ENCODE measurements at regions not wholly inside any gene's neighbourhood (a gene's known extent, or its start where the extent isn't known, plus 50 kb on each side); places are given as distances from the start of the nearest gene placed in this dataset.

DNA sequence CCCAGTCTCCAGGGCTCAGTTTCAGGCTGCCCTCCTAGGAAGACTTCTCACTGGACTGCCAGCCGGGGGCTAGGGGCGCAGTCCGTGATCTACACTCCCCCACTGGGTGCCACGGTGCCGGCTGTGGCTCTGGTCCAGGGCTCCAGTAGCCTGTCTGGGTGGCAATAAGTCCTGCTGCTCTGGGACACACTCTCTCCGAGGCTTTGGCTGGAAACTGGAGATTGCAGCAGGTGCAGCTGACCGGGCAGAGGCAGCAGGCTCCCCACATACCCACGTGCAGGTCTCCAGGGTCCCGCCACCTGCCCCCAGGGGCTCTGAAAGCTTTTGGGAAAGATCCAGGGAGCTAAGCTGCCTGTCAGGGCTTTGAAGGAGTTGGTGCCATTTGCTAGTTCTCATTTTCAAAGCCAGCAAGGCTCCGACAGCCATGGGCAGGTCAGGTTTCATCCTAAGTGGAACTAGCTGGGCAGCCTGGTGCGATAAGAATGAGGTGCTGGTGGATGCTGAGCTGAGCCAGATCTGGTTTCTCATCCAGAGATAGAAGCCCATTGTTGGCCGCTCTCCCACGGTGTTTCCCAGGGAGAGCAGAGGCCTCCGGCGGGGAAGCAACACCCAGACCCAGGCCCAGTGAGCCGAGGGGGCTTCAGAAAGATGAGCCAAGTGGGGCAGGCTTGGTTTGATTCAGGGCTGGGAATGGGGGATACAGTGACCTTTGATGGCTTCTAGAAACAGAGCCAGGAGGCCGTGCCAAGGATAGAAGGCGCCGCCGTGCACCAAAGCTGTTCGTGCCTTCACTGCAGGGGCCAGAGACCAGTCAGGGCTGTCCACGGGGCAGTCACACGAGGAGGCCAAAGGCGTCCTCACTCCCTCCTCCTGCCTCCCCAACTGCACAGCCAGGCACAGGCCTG lies 141.7 kb upstream of the GPC1 start:
- TF ChIP-seq, protein P1, sequence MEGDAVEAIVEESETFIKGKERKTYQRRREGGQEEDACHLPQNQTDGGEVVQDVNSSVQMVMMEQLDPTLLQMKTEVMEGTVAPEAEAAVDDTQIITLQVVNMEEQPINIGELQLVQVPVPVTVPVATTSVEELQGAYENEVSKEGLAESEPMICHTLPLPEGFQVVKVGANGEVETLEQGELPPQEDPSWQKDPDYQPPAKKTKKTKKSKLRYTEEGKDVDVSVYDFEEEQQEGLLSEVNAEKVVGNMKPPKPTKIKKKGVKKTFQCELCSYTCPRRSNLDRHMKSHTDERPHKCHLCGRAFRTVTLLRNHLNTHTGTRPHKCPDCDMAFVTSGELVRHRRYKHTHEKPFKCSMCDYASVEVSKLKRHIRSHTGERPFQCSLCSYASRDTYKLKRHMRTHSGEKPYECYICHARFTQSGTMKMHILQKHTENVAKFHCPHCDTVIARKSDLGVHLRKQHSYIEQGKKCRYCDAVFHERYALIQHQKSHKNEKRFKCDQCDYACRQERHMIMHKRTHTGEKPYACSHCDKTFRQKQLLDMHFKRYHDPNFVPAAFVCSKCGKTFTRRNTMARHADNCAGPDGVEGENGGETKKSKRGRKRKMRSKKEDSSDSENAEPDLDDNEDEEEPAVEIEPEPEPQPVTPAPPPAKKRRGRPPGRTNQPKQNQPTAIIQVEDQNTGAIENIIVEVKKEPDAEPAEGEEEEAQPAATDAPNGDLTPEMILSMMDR (IDR thresholded peaks at IDR 0.05; ENCODE audit: borderline replicate concordance, extremely low read depth, low read length, poor library complexity, severe bottlenecking): no peak
- TF ChIP-seq EZH2 (IDR thresholded peaks at IDR 0.05; ENCODE audit: borderline replicate concordance, low read depth, low read length, severe bottlenecking): no peak
